NCI-H460 (cell line): ENCODE measurements at regions not wholly inside any gene's neighbourhood (a gene's known extent, or its start where the extent isn't known, plus 50 kb on each side); places are given as distances from the start of the nearest gene placed in this dataset.
"Not testable (repeated sequence)": the region's sequence is repeated elsewhere in the genome, so short reads cannot be mapped to it uniquely, and the experiment has no call there.

Experiments
- DNase-seq: peaks from one replicate; pipeline ENCODE4 v3.0.0-alpha.2; 2016; ENCODE audit warnings: low read depth; ENCODE audit errors: extremely low read depth

DNA sequence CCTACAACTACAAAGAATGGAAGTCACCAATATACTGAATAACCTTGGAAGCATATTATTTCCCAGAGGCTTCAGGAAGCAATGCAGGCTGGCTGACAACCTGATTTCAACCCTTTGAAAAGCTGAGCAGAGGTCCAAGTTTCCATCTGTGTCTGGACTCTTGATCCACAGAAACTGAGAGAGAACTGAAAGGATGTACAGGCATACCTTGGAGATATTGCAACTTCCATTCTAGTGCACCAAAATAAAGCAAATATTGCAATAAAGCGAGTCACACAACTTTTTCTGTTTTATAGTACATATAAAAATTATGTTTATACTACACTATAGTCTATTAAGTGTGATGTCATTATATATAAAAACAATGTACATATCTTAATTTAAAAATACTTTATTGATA, 85.3 kb downstream of the TYW3 start:
- DNase-seq = no peak

DNA sequence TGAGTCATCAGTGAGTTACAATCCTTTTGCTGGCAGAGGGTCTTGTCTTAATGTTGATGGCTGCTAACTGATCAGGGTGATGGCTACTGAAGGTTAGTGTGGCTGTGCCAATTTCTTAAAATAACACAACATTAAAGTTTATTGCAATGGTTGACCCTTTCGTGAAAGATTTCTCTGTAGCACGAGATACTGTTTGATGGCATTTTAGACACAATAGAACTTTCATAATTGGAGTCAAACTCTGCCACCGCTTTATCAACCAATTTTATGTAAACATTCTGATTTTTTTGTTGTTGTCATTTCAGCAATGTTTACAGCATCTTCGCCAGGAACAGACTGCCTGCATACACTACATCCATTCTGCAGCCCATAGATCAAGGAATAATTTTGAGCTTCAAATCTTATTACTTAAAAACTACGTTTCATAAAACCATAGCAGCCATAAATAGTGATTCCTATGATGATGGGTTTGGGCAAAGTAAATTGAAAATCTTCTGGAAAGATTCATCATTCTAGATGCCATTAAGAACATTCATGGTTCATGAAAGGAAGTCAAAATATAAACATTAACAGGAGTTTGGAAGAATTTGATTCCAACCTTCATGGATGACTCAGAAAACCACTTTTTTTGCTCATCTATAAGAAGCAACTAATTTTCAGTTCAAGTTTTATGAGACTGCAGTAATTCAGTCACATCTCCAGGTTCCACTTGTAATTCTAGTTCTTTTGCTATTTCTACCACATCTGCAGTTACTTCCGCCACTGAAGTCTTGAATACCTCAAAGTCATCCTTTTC, 85.9 kb downstream of the TYW3 start:
- DNase-seq = no peak

DNA sequence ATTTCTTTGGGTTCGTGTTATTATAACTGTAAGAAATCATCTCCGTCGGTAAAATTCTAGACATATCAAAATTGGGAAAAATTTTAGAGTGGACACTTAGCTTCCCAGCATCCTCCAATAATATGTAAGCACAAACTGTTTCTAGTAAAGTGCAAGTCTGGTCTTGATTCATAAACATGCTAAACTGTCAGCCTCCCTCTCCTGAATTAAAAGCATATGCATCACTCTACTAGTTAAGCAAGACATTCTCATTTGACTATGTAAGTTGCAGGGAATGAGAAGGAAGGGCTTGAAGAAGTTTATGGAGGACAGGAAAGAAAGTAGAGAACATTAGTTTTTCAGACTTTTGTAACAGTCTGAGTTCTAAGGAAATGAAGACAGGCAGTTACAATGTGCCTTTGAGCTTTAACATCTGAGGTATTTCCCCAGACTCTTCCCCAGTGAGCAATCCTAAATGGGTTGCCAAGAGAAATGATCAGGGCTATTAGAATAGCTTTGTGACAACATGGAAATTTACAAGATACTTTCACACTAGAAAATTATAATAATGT, 90.0 kb downstream of the TYW3 start:
- no peak for DNase-seq

DNA sequence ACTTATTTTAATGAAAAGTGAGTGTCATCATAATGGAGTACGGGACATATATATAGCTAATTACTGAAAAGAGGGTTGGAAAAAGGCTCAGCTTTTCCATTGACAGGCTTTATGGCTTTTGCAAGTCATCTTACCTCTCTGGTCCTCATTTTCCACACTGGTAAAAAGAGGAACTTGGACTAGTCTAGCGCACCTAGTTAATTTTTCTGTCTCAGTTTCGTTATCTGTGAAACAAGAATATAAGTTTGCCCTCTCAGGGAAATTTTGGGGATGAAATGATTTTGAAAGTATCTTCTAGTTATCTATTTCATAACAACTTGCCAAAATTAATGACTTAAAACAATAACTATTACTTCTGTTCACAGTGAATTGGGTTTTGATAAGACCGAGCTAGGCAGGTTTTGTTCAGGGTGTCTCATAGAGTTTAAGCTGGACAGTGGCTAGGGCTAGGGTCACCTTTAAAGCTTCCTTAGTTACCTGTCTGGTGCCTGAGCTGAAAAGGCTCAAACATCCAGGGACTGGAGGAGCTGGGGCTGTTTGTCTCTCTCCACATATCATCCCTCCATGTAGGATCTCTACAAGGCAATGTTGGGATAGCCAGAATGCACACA, 91.7 kb downstream of the TYW3 start:
- no peak for DNase-seq

DNA sequence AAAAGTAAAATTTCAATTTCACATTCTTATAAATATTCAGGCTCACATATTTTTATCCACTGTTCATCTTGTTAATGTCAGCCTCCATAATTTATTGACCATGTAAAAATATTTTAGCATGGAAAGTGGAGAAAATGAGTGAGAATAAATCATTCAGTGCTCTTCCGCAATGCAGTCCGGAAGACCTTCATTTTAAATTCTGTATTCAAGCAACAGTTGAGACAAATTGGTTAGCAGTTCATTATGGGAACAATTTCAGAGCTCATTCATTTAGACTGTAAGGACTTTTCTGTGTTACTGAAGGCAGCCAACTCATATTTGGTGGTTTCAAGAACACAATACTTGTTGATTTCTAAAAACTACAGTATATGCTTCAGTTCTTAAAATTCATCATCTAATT, 97.8 kb downstream of the TYW3 start:
- no peak for DNase-seq

DNA sequence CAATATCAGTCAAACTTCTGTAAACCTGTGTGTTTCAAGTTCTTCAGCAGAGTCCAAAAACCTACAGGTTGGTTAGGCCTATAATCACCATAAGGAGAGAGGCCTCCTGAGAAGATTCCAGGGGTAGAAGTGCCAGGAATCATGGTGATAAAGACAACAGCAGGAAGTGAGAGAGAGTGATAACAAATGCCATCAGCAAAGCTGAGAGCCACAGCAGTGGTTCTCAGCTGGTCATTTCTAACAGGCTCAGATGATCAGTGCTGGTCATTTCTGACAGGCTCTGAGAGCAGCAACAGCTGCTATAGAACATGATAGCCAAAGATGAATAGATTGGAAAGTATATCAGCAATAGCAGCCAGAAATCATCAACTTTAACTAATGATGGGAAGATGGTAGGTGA, 101.3 kb downstream of the TYW3 start:
- no peak for DNase-seq

DNA sequence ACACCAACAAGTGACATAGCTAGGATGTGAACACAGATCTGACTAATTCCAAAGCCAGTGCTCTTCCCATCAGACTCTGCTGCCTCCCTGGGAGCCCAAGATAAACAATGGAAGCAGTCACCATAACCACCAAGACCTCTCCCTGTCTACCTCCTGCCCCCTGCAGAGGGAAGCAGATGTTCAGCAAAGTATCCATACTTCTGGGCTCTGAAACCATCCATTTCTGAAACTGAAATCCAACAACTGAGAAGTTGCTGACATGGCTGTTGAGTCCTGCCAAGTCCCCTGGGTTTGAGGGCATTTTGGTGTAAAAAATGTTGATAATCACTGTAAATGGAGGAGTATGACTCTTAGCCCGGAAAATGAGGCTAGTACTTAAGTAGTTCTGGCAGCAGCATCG, 102.1 kb downstream of the TYW3 start:
- no peak for DNase-seq

DNA sequence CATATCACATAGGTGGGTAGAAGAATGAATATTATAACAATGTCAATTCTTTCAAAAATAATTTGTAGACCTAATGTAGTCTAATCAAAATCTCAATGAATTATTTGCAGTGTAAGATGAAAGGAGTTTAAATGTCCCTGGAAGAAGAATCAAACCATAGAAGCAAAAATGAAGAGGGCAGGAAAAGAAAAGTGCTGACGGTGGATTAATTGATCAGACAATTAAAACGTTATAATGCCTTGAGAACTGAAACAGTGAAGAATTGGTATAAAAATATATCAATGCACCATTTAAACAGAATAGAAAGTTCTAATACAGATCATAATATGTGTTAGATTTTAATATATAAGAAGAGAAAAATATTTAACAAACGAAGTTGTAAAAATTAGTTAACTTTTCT, 109.8 kb downstream of the TYW3 start:
- DNase-seq = no peak

DNA sequence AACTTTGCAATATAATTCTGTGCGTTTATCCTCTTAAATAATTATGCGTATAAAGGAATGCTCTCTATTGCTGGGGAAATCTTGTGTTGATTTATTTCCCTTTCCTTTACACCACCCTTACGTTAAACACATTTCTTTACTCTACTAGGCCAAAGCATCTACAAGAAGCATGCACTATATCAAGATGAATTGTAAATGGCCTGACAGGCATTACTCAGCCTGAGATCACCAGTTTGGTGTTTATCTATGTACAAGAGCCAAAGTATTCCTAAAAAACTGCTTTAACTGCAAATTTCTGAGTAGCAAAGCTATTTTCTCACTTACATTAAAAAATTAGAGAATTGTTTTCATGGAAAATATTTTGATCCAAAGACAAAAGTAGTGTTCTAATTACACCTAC, 114.8 kb downstream of the TYW3 start:
- DNase-seq = no peak

DNA sequence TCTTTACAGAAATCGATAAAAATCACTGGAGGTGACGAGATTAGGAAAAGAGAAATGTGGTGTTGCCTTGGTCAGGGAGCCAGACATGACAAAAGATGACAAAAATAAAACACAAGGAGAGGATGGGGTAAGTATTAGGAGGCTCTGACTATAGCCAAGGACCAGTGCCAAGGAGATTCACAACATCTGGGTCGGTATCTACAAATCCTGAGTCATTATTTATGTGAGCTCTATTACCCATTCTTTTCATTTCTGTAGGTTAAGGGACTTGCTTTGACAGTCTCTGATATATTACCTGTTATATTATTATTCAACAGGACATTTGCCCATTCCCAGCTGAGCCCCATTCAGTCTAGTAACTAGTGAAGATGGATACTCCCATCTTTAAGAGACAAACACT, 120.8 kb downstream of the TYW3 start:
- no peak for DNase-seq

DNA sequence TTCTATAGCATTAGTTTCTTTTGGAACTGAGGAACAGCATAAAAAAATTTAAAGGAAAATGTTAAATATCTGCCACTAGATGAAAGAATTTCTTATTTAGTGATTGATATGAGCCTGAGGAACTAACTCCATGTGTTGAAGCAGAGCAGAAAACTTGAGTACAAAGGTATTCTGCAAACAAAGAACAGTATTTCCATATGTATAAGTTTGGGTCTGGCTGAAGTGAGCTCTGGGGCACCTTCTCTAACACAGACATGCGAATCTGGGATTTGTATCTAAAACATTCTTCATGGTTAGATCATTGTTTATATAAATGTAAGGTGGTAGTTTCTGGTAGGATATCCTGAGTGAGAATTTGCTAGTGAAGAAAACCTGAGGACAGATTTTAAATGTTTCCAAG, 123.2 kb downstream of the TYW3 start:
- DNase-seq = no peak

DNA sequence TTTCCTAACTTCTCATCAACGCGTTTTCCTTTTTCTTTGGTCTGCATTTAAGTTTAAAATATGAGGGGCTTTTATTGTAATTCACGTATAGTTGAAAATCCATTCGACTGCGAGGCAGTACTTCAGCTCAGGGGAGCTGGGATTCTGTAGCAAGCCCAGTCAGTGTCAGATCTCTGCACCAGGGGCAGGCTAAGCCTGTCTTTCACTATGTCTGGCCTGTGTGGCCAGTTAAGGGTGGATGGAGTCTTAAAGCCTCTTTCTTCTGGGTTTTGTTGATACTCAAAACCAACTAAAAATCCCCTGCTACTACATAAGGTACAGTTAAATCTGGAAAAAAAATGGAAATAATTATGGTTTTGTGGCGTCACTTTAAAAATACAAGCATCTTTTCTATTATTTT, 124.7 kb downstream of the TYW3 start:
- no peak for DNase-seq

DNA sequence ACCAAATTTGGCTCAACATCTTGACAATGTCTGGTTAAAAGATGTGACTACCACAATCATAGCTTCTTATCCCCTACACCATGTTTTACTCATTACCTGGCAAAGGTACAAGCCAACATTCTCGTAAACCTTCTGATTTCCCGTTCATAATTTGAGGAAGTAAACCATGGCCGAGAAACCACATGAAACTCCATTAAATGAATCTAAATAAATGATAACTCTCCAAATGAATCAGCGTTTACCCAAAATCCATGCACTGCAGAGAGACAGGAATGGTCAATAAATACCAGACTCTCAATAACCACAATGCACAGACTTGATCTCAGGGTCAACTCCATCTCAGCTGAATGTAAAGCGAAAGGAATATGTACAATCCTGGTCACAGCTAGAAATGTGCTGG, 125.2 kb downstream of the TYW3 start:
- no peak for DNase-seq

DNA sequence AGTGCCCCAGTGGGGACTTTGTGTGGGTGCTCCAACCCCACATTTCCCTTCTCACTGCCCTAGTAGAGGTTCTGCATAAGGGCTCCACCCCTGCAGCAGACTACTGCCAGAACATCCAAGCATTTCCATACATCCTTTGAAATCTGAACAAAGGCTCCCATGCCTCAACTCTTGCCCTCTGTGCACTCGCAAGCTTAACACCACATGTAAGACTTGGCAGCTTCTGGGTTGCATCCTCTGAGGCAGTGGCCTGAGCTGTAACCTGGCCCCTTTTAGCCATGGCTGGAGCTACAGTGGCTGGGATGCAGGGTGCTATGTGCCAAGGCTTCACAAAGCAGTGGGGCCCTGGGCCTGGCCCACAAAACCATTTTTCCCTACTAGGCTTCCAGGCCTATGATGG, 128.9 kb downstream of the TYW3 start:
- DNase-seq = no peak

DNA sequence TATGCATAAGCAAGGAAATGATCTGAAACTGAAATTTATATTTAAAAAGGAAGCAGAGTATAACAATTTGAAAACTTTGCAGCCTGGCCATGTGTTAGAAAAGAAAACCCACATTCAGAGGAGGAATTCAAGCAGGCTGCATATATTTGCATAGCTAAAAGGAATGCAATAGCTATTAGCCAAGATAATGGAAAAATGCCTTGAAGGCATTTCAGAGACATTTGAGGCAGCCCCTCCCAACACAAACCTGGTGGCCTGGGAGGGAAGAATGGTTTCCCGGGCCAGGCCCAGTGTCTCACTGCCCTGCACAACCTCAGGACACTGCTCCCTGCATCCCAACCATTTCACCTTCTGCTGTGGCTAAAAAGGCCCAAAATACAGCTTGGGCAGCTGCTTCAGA, 136.8 kb downstream of the TYW3 start:
- no peak for DNase-seq

DNA sequence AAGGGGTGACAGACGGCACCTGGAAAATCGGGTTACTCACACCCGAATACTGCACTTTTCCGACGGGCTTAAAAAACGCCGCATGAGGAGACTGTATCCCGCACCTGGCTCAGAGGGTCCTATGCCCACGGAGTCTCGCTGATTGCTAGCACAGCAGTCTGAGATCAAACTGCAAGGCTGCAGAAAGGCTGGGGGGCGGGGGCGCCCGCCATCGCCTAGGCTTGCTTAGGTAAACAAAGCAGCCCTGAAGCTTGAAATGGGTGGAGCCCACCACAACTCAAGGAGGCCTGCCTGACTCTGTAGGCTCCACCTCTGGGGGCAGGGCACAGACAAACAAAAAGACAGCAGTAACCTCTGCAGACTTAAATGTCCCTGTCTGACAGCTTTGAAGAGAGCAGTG, 144.4 kb downstream of the TYW3 start:
- DNase-seq = not testable (repeated sequence)

DNA sequence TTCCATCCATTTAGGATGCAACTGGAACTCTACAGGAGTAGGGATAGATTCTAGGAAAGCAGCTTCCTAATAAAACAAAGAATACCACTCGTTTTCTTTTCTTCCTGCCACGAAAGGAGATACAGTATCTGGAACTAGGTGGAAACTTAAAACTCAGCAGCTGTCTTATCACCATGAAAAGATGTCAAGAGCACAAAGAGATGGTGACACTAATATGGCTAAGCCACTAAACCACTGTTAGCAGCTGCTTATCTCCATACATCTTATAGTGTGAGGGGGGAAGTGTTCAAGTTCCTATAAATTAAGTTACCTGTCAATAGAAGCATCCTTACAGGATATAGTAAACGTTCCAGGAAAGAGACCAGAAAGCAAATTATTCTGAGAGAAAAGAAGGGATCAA, 162.5 kb downstream of the TYW3 start:
- no peak for DNase-seq

DNA sequence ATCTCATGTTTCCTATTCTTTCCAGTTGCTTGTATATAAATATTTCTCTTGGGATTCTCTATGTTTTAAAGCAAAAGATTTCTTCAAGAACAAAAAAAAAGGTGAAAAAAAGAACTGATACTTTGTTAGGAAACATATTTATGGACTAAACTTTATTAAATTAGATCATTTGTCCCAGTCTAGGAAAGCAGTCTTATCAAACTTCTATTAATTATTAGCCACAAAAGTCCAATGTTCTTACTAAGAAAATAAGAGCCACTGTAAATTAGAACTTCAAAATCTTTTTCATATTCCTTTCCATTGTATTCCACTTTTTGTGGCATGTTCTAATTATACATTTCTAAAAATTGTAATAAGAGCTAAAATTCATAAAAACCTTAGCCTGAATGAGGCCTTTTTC, 175.2 kb downstream of the TYW3 start:
- no peak for DNase-seq

DNA sequence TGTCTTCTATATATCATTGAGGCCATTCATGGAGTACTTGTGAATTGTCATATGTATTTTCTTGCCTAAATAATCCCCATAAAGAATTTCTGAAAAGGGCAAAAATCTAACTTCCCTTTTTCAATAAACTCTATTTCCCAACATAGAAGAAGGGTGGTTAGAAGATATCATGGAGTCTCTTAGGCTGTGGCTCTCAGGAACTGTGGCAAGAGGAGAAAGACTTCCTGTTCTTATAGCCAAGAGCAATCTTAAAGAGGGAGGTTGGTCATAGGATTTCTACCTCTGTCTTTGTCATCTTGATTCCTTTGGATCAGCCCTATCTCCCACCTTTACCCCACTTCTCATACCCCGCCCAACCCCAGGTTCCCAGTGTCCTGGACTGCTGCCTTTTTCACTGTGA, 175.8 kb downstream of the TYW3 start:
- DNase-seq = no peak

DNA sequence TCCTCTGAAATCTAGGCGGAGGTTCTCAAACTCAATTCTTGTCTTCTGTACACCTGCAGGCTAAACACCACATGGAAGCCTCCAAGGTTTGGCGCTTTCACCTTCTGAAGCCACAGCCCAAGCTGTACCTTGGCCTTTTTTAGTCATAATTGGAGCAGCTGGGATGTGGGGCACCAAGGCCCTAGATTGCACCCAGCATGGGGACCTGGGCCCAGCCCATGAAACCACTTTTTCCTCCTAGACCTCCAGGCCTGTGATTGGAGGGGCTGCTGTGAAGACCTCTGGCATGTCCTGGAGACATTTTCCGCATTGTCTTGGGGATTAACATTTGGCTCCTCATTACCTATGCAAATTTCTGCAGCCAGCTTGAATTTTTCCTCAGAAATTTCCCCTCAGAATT, 181.0 kb downstream of the TYW3 start:
- no peak for DNase-seq

DNA sequence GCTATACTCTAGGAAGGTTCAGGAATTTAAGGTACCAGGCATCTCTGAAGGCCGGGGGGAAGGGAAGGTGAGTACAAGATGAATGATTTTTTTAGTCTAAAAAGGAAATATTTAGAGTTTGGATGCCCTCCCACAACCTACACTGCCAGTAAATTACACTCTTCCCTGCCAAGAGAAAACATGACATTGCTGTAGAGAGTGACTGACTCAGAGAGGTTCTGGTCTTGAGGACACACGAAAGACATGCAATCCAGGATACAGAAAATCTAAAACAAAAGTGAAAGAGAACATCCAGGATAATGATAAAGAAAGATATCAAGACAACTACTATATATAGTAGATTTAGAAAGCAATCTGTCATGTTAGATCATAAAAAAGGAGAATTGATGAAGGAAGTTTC, 200.5 kb downstream of the TYW3 start:
- DNase-seq = no peak

DNA sequence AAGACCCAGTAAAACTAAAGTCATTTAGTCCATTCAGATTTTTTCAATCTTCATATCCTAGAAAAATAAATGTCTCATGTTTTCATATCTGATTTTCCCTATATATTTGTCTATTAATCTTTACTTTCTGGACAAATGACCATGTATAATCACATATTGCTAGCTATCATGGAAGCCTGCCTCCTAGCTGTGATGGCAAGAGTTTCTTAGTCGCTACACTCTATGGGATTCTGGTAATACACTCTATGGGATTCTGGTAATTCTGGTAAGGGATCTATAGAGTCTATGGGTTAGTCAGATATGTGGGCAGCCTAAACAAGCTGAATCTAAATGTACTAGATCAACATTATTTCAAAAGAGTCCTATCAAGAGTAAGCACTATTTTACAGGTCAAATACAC, 198.7 kb upstream of the LHX8 start:
- no peak for DNase-seq

DNA sequence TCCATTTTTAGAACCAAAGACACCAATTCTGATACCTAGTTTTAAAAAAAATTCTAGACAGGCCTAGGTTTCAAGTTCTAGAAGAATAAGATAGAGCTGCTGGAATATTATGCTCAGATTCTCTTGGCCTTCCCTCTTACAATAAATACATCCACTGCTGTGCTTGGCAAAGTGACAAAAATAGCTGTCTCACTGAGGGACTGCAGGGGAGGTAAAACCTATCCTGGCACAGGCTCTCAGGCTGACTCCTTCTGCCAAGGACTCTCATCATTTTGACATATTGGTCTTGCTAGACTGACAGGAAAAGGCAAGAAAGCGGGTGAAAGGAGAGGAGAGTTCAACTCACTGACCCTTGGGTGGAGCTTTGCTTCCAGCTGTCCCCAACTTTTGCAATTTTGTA, 197.0 kb upstream of the LHX8 start:
- no peak for DNase-seq
